Vagina (tissue), 2 donors: ENCODE measurements at regions not wholly inside any gene's neighbourhood (a gene's known extent, or its start where the extent isn't known, plus 50 kb on each side); places are given as distances from the start of the nearest gene placed in this dataset.

ENCODE experiments used
- CTCF ChIP-seq, 3 experiments: fragments of 450-650 bp in 2 of 3; fragments of 200-600 bp in 1 of 3; sonication (generic) in 1 of 3; IDR thresholded peaks; one replicate each; pipeline ENCODE4 v1.5.1; 2017 to 2019; ENCODE audit warnings: antibody characterized with exemption in 3 of 3, mild to moderate bottlenecking in 2 of 3, moderate library complexity in 2 of 3
- POLR2A ChIP-seq, 2 donors: fragments of 450-650 bp; IDR thresholded peaks; one replicate each; pipeline ENCODE4 v1.6.1; 2017; ENCODE audit warnings: antibody characterized with exemption in 2 of 2, mild to moderate bottlenecking in 2 of 2, moderate library complexity in 2 of 2
- POLR2AphosphoS5 ChIP-seq, 2 donors: sonication (generic); formaldehyde crosslinking; IDR thresholded peaks; one replicate each; pipeline ENCODE4 v1.9.0; 2017; ENCODE audit warnings: antibody characterized with exemption in 2 of 2, mild to moderate bottlenecking in 2 of 2, low read depth in 1 of 2; ENCODE audit not compliant: insufficient read depth in 1 of 2

- TF ChIP-seq CTCF (IDR thresholded peaks at IDR 0.05) = no peak
- TF ChIP-seq POLR2A (IDR thresholded peaks at IDR 0.05) = no peak
- TF ChIP-seq POLR2AphosphoS5 (IDR thresholded peaks at IDR 0.05; ENCODE audit: insufficient read depth in 1 of 2, low read depth in 1 of 2) = no peak
Observed at GRCh38 chr2:203648273-203648672, 58.2 kb upstream of the CD28 start.
